IPS DF 6.9 (cell line): ENCODE measurements at regions not wholly inside any gene's neighbourhood (a gene's known extent, or its start where the extent isn't known, plus 50 kb on each side); places are given as distances from the start of the nearest gene placed in this dataset.

Source experiments
- DNase-seq: peaks from one replicate; pipeline ENCODE4 v3.0.0-alpha.2; 2013; ENCODE audit warnings: low read depth, low spot score
- H3K27ac ChIP-seq: one replicate; pipeline ENCODE4 v1.5.1; 2013; ENCODE audit warnings: low read length, control low read depth
- H3K27me3 ChIP-seq: 2 replicates; pipeline ENCODE4 v1.6.1; 2013; ENCODE audit warnings: mild to moderate bottlenecking, low read length; ENCODE audit not compliant: control insufficient read depth, insufficient read depth
- H3K36me3 ChIP-seq: 2 replicates; pipeline ENCODE4 v1.6.1; 2013; ENCODE audit warnings: low read length; ENCODE audit not compliant: control insufficient read depth, insufficient read depth
- H3K4me1 ChIP-seq: 2 replicates; pipeline ENCODE4 v1.6.1; 2013; ENCODE audit warnings: low read length; ENCODE audit not compliant: control insufficient read depth, insufficient read depth
- H3K4me3 ChIP-seq: 2 replicates; pipeline ENCODE4 v1.5.1; 2013; ENCODE audit warnings: mild to moderate bottlenecking, low read length
- H3K9me3 ChIP-seq: 2 replicates; pipeline ENCODE4 v1.6.1; 2013; ENCODE audit warnings: low read length, inconsistent platforms; ENCODE audit not compliant: control insufficient read depth, insufficient read depth
- WGBS: extraction: QIAGEN DNeasy Blood & Tissue Kit; methylation state at CpG from one replicate; pipeline ENCODE4 v1.1.7; 2013; ENCODE audit warnings: mixed read lengths, missing lambda C conversion rate; ENCODE audit not compliant: insufficient read length, insufficient coverage; 5-methylcytosine and 5-hydroxymethylcytosine counted together

GRCh38 chr5:6026766-6027406 is 351.5 kb downstream of the MED10 start:
- no peaks in the 10 kb centered on the region for H3K4me1 ChIP-seq
- DNase-seq: no peak
- H3K4me3 ChIP-seq: no peak overlapping the region
- H3K27ac ChIP-seq: no peak overlapping the region
- no peaks in the 10 kb centered on the region for H3K27me3 ChIP-seq
- no peaks in the 10 kb centered on the region for H3K9me3 ChIP-seq
- no peaks in the 10 kb centered on the region for H3K36me3 ChIP-seq
- WGBS: no CpG with 5 or more reads among the region's 5 CpGs

- no peaks in the 10 kb centered on the region for H3K4me1 ChIP-seq
- DNase-seq: no peak
- no peaks in the 10 kb centered on the region for H3K36me3 ChIP-seq
- no CpG with 5 or more reads among the region's 4 CpGs for WGBS
- H3K9me3 ChIP-seq: no peaks in the 10 kb centered on the region
- H3K27ac ChIP-seq: no peak overlapping the region
- H3K4me3 ChIP-seq: no peak overlapping the region
- H3K27me3 ChIP-seq: no peaks in the 10 kb centered on the region
Observed at GRCh38 chr5:6019612-6020011, 358.7 kb downstream of the MED10 start.

DNA sequence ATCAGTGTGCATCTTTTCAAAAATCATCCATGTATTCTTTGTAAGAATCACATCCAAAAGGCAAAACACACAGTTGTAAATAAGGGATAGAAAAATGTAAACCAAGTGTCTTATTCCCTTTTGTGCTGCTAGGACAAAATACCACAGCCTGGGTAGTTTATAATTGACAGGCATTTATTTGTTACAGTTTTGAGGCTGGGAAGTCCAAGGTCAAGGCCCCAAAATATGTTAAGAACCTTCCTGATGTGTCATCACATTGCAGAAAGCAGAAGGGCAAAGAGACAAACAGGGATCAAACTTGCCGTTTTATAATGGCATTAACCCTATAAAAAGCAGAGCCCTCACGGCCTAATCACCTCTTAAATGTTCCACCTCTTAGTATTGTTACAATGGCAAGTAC is 364.8 kb downstream of the MED10 start:
- no CpG with 5 or more reads among the region's 2 CpGs for WGBS
- no peak overlapping the region for H3K4me3 ChIP-seq
- no peaks in the 10 kb centered on the region for H3K36me3 ChIP-seq
- no peak for DNase-seq
- H3K4me1 ChIP-seq: no peaks in the 10 kb centered on the region
- no peaks in the 10 kb centered on the region for H3K9me3 ChIP-seq
- no peaks in the 10 kb centered on the region for H3K27me3 ChIP-seq
- H3K27ac ChIP-seq: no peak overlapping the region

- Histone ChIP-seq H3K4me1 (no peaks in the 10 kb centered on the region), H3K9me3 (no peaks in the 10 kb centered on the region), H3K4me3 (no peak overlapping the region), H3K27me3 (no peaks in the 10 kb centered on the region), H3K27ac (no peak overlapping the region), H3K36me3 (no peaks in the 10 kb centered on the region)
- DNase-seq: no peak
- no CpG with 5 or more reads among the region's 1 CpG for WGBS
Observed at GRCh38 chr5:6011199-6011598, 367.1 kb downstream of the MED10 start.

GRCh38 chr5:6006838-6007314 is 371.5 kb downstream of the MED10 start:
- no peak overlapping the region for H3K27ac ChIP-seq

DNA sequence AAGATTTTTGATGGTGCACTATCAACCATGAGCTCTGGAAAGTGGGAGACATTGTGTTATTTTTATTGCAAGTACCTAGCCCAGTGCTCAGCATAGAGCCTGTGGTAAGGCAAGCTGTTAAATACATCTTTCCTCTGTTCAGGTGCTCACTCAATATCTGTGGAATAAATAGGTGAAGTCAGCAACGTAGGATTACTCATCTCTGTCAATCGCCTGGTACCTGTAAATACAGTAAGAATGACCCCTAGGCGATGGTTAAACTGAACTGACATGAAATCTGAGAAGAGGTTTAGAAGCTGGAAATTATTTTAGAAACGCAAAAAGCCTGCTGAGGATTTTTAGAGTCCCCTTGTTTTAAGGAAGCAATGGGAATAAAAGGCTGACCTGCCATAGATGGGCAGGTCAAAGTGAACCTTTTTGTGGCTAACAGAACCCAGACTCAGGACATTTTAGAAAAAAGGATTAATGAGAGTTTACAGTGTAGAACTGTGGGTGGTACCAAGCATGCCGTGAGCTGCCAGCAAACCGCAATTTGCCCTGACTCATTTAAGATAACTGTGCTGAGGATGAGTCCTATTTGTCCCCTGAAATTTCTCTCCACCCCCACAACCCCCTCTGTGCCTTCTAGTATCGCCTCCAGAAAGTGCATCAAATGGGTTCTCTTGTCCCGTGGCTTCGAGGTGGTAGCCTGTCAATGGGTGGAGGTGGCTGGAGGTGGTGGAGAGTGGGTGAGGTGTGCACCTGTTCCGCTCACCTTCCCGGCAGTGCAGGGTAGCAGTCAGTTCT is 375.1 kb downstream of the MED10 start:
- no CpG with 5 or more reads among the region's 11 CpGs for WGBS
- H3K27ac ChIP-seq: no peak overlapping the region
- H3K4me3 ChIP-seq: no peak overlapping the region
- H3K9me3 ChIP-seq: no peaks in the 10 kb centered on the region
- no peaks in the 10 kb centered on the region for H3K4me1 ChIP-seq
- no peak for DNase-seq
- H3K27me3 ChIP-seq: no peaks in the 10 kb centered on the region
- H3K36me3 ChIP-seq: no peaks in the 10 kb centered on the region

More at GRCh38 chr5:6006838-6007314, 371.5 kb downstream of the MED10 start:
- DNase-seq: no peak
- no peak overlapping the region for H3K4me3 ChIP-seq
- H3K27me3 ChIP-seq: no peaks in the 10 kb centered on the region
- WGBS: no CpG with 5 or more reads among the region's 9 CpGs
- no peaks in the 10 kb centered on the region for H3K36me3 ChIP-seq
- H3K4me1 ChIP-seq: no peaks in the 10 kb centered on the region
- no peaks in the 10 kb centered on the region for H3K9me3 ChIP-seq

DNA sequence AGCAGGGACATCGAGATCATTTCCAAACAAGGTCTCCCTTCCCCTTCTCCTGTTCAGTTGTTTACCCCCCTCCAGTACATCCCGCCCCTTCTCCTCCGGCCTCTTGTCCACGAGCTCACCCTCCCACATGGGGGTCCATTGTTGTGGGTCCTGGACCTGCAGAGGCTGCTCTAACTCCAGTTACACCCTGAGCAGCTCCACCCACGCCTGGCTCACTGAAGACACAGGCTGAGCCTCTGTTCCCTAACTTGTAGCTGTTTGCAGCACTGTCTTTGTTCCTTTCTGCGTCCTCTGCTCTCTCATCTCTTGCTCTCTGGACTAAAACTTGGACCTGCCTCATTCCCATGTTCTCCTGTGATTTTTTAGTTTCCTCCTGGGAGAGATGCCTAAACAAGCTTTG is 377.5 kb downstream of the MED10 start:
- no CpG with 5 or more reads among the region's 6 CpGs for WGBS
- no peaks in the 10 kb centered on the region for H3K36me3 ChIP-seq

GRCh38 chr5:5995819-5996218 is 382.5 kb downstream of the MED10 start:
- no peaks in the 10 kb centered on the region for H3K4me1 ChIP-seq

More for the DNA sequence above, 377.5 kb downstream of the MED10 start:
- no peak for DNase-seq
- H3K27ac ChIP-seq: no peak overlapping the region
- H3K9me3 ChIP-seq: no peaks in the 10 kb centered on the region
- no peaks in the 10 kb centered on the region for H3K27me3 ChIP-seq
- H3K4me1 ChIP-seq: no peaks in the 10 kb centered on the region
- H3K4me3 ChIP-seq: no peak overlapping the region

DNA sequence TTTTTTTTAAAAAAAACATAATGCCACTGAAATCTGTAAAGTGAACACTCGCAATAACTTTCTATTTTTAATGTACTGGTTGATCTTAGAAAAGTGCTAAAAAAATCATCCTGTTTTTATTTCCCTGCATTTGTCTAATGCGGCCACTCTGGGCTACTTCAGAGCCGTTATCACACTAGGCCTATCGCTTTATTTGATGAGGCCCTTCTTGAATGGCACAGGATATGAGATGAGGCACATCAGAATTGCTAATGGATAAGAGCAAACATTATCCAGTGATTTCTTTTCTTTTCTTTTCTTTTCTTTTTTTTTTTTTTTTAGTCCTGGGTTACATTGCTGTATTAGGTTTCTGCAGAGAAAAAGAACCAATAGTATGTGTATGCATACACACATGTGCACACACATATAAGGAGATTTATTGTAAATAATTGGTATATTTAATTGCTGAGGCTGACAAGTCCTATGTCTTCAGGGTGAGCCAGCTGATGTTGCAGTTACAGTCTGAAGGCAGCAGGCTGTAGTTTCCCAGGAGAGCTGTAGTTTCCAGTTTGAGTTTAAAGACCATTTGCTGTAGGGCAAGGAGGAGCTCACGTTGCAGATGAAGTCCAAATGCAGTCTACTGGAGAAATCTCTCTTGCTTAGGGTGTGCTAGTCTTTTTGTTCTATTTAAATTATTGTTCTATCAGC is 391.7 kb downstream of the MED10 start:
- no peaks in the 10 kb centered on the region for H3K36me3 ChIP-seq
- no peaks in the 10 kb centered on the region for H3K4me1 ChIP-seq
- no peak overlapping the region for H3K27ac ChIP-seq
- H3K9me3 ChIP-seq: no peaks in the 10 kb centered on the region
- H3K27me3 ChIP-seq: no peaks in the 10 kb centered on the region
- DNase-seq: no peak
- no CpG with 5 or more reads among the region's 5 CpGs for WGBS
- H3K4me3 ChIP-seq: no peak overlapping the region

More at GRCh38 chr5:5995819-5996218, 382.5 kb downstream of the MED10 start:
- Histone ChIP-seq H3K36me3 (no peaks in the 10 kb centered on the region), H3K4me3 (no peak overlapping the region), H3K27ac (no peak overlapping the region), H3K27me3 (no peaks in the 10 kb centered on the region), H3K9me3 (no peaks in the 10 kb centered on the region; the same call in 1 of the 2 replicates)
- DNase-seq: no peak

DNA sequence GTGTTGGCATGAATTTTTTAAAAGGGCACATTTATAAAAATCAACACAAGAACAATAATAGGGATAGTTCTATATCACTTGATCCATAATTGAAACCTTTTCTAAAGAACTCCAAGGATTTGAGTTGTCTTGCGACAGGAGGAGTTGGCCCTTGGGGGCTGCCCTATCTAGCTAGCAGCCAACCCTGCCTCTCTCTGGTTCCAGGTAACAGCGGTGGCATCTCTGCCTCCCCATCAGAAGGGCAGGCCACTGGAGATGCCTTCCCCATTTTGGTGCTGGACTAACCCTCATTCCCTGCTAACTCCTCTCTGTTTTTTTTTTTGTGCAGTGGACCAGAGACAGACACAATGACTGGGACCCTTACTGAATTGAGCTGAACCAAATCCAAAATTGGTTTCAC is 393.0 kb downstream of the MED10 start:
- DNase-seq: no peak
- H3K36me3 ChIP-seq: no peaks in the 10 kb centered on the region
- no CpG with 5 or more reads among the region's 2 CpGs for WGBS
- H3K4me3 ChIP-seq: no peak overlapping the region
- no peak overlapping the region for H3K27ac ChIP-seq
- H3K27me3 ChIP-seq: no peaks in the 10 kb centered on the region
- H3K9me3 ChIP-seq: no peaks in the 10 kb centered on the region
- 0 out of 2 replicates have a peak, but pooled peaks cover 1% of the 10 kb centered on the region for H3K4me1 ChIP-seq
